ENCODE measurements at regions not wholly inside any gene's neighbourhood (a gene's known extent, or its start where the extent isn't known, plus 50 kb on each side); places are given as distances from the start of the nearest gene placed in this dataset.
A peak's percentile ranks its signal among the peaks of the same experiment; 100 is the strongest.

- no peak for TF ChIP-seq EZH2 (IDR thresholded peaks at IDR 0.05)
- TF ChIP-seq CTCF (IDR thresholded peaks at IDR 0.05), result peak; percentile 43
These were observed 433.1 kb upstream of the SMIM31 start for GRCh38 chr4:164320847-164321246.
